ENCODE measurements at regions not wholly inside any gene's neighbourhood (a gene's known extent, or its start where the extent isn't known, plus 50 kb on each side); places are given as distances from the start of the nearest gene placed in this dataset.
"Not testable (repeated sequence)": the region's sequence is repeated elsewhere in the genome, so short reads cannot be mapped to it uniquely, and the experiment has no call there.

DNA sequence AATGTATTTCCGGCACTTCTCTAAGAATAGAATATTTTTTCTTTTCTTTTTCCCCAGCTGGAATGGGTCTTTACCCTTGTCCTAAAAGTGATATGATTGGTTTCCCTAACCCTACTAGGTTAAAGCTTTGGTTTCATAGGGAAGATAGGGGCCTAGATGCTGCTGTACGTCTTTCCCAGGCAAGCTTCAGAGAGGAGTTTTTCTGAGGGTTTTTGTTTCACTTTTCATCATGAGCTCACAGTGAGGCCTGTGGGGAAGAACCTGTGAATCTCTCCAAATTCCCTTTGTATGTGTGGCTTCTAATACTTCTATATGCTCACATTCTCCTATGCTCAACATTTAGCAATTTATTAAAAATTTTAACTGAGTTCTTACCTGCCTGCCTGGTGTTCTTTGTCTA lies 320.0 kb upstream of the PCDH18 start (continued):
- TF ChIP-seq ZNF239 (tag by site-specific recombination; IDR thresholded peaks at IDR 0.05), result no peak
- TF ChIP-seq ZBTB20 (tag by site-specific recombination; IDR thresholded peaks at IDR 0.05), result no peak

DNA sequence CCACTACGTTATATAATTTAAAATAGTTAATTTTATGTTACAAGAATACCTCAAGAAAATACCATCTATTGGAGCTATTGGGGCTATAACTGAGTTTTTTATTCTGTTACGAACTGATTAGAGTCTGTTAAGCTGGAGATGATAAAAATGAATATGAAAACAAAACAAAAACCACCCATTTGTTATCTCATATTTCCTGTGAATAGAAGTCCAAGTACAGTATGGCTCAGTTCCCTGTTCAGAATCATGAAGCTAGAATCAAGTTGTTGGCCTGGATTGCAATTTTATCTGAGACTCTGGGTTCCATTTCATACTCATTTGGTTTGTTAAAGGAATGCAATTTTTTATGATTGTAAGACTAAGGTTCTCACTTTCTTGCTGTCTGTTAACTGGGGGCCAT lies 319.1 kb upstream of the PCDH18 start:
- CTCF ChIA-PET, result no interaction called here
- Histone ChIP-seq H3K4me3 (ENCODE audit: low read depth, low read length) (no peak overlapping the region), H3K36me3 (ENCODE audit: control insufficient read depth in 2 of 2, insufficient read depth in 1 of 2, low read length in 2 of 2) (no peaks in the 10 kb centered on the region), H3K4me1 (ENCODE audit: control insufficient read depth, insufficient read depth, low read length) (no peaks in the 10 kb centered on the region), H3K9me3 (ENCODE audit: control insufficient read depth, insufficient read depth, low read depth, low read length) (no peaks in the 10 kb centered on the region), H3K27ac (ENCODE audit: extremely low read depth, low read depth, low read length) (no peak overlapping the region)
- TF ChIP-seq ZFP37 (tag by site-specific recombination; IDR thresholded peaks at IDR 0.05) (no peak), KLF1 (tag by site-specific recombination; IDR thresholded peaks at IDR 0.05) (no peak), ZSCAN16 (tag by site-specific recombination; IDR thresholded peaks at IDR 0.05) (no peak), ZNF2 (tag by site-specific recombination; IDR thresholded peaks at IDR 0.05) (no peak), ZNF530 (tag by site-specific recombination; IDR thresholded peaks at IDR 0.05; ENCODE audit: low read depth) (no peak), PRDM4 (tag by site-specific recombination; IDR thresholded peaks at IDR 0.05) (no peak), KLF10 (tag by site-specific recombination; IDR thresholded peaks at IDR 0.05) (no peak), KLF7 (tag by site-specific recombination; IDR thresholded peaks at IDR 0.05; ENCODE audit: borderline replicate concordance) (no peak), ZNF521 (tag by site-specific recombination; IDR thresholded peaks at IDR 0.05) (no peak), OSR2 (tag by site-specific recombination; IDR thresholded peaks at IDR 0.05) (no peak), ZNF302 (tag by site-specific recombination; IDR thresholded peaks at IDR 0.05; ENCODE audit: low read depth) (no peak)
- TF ChIP-seq, protein P1, sequence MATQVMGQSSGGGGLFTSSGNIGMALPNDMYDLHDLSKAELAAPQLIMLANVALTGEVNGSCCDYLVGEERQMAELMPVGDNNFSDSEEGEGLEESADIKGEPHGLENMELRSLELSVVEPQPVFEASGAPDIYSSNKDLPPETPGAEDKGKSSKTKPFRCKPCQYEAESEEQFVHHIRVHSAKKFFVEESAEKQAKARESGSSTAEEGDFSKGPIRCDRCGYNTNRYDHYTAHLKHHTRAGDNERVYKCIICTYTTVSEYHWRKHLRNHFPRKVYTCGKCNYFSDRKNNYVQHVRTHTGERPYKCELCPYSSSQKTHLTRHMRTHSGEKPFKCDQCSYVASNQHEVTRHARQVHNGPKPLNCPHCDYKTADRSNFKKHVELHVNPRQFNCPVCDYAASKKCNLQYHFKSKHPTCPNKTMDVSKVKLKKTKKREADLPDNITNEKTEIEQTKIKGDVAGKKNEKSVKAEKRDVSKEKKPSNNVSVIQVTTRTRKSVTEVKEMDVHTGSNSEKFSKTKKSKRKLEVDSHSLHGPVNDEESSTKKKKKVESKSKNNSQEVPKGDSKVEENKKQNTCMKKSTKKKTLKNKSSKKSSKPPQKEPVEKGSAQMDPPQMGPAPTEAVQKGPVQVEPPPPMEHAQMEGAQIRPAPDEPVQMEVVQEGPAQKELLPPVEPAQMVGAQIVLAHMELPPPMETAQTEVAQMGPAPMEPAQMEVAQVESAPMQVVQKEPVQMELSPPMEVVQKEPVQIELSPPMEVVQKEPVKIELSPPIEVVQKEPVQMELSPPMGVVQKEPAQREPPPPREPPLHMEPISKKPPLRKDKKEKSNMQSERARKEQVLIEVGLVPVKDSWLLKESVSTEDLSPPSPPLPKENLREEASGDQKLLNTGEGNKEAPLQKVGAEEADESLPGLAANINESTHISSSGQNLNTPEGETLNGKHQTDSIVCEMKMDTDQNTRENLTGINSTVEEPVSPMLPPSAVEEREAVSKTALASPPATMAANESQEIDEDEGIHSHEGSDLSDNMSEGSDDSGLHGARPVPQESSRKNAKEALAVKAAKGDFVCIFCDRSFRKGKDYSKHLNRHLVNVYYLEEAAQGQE (tag by site-specific recombination; IDR thresholded peaks at IDR 0.05), result no peak
- POLR2A ChIA-PET, result no interaction called here

GRCh38 chr4:137827945-137828344 lies 295.7 kb upstream of the PCDH18 start:
- H3K27ac ChIP-seq (ENCODE audit: extremely low read depth, low read depth, low read length); POLR2A ChIA-PET; H3K4me3 ChIP-seq (ENCODE audit: low read depth, low read length); H3K9me3 ChIP-seq (ENCODE audit: control insufficient read depth, insufficient read depth, low read depth, low read length); CTCF ChIA-PET; H3K4me1 ChIP-seq (ENCODE audit: control insufficient read depth, insufficient read depth, low read length); H3K36me3 ChIP-seq (ENCODE audit: control insufficient read depth in 2 of 2, insufficient read depth in 1 of 2, low read length in 2 of 2): not testable (repeated sequence)

DNA sequence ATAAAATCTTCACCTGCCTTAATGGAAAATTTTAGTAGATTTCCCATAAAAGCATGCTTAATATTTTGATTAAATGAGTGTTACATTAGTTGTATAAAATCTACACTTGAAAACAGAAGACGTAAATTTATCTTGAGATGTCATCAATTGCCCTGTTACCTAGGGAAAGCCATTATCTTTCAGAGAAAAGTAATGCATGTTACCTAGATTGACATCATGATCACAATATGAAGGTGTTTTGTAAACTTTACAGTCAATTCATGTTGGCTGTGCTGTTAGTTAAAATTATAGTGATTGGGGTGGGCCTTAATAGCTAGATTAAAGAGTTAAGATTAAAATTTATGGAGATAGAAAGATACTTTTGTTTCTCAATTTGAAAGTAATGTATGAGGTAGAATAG lies 293.2 kb upstream of the PCDH18 start:
- POLR2A ChIA-PET, result no interaction called here
- CTCF ChIA-PET, result interaction anchor here (0.6 kb wide), 1 partner anchor 155 kb away, joined by 6 read pairs; no protein-coding TSS in a partner anchor
- no peaks in the 10 kb centered on the region for H3K36me3 ChIP-seq (ENCODE audit: control insufficient read depth in 2 of 2, insufficient read depth in 1 of 2, low read length in 2 of 2)
- H3K27ac ChIP-seq (ENCODE audit: extremely low read depth, low read depth, low read length), result no peak overlapping the region
- TF ChIP-seq ZNF571 (tag by site-specific recombination; IDR thresholded peaks at IDR 0.05) (no peak), ZNF350 (tag by site-specific recombination; IDR thresholded peaks at IDR 0.05) (no peak), ZFP3 (tag by site-specific recombination; IDR thresholded peaks at IDR 0.05; ENCODE audit: low read depth) (no peak), ZNF114 (tag by site-specific recombination; IDR thresholded peaks at IDR 0.05) (no peak), ZNF626 (tag by site-specific recombination; IDR thresholded peaks at IDR 0.05) (no peak), ZNF658 (tag by site-specific recombination; IDR thresholded peaks at IDR 0.05) (no peak)
- H3K9me3 ChIP-seq (ENCODE audit: control insufficient read depth, insufficient read depth, low read depth, low read length), result no peaks in the 10 kb centered on the region
- H3K4me1 ChIP-seq (ENCODE audit: control insufficient read depth, insufficient read depth, low read length), result no peaks in the 10 kb centered on the region
- H3K4me3 ChIP-seq (ENCODE audit: low read depth, low read length), result no peak overlapping the region

Measured in HEK293 (cell line).